Neural cell (in vitro differentiated cells): ENCODE measurements at regions not wholly inside any gene's neighbourhood (a gene's known extent, or its start where the extent isn't known, plus 50 kb on each side); places are given as distances from the start of the nearest gene placed in this dataset.
"Not testable (repeated sequence)": the region's sequence is repeated elsewhere in the genome, so short reads cannot be mapped to it uniquely, and the experiment has no call there.

Source experiments
- H2AFZ ChIP-seq: fragments of 200-600, 300-800 bp; sonication (generic), shearing (Covaris generic); 2 replicates; pipeline ENCODE4 v1.6.0; 2014; ENCODE audit warnings: low read depth, mild to moderate bottlenecking, antibody characterized with exemption, low read length, moderate library complexity
- H3F3A ChIP-seq: fragments of 200-600 bp; shearing (Covaris generic); 2 replicates; pipeline ENCODE4 v1.6.1; 2016; ENCODE audit warnings: mild to moderate bottlenecking, moderate library complexity, mixed read lengths, antibody characterized with exemption, low read length; ENCODE audit not compliant: insufficient read depth, poor library complexity, severe bottlenecking
- H3K27ac ChIP-seq: fragments of 200-600, 300-800 bp; sonication (generic), shearing (Covaris generic); 2 replicates; pipeline ENCODE4 v1.5.1; 2014; ENCODE audit warnings: mild to moderate bottlenecking, low read length, moderate library complexity
- H3K27me3 ChIP-seq: fragments of 300-800, 200-600 bp; sonication (generic), shearing (Covaris generic); 2 replicates; pipeline ENCODE4 v1.6.0; 2014; ENCODE audit warnings: mild to moderate bottlenecking, low read depth, low read length, moderate library complexity; ENCODE audit not compliant: insufficient read depth
- H3K36me3 ChIP-seq: fragments of 300-800, 200-600 bp; sonication (generic), shearing (Covaris generic); 2 replicates; pipeline ENCODE4 v1.5.1; 2014; ENCODE audit warnings: mild to moderate bottlenecking, antibody characterized with exemption, low read length, moderate library complexity; ENCODE audit not compliant: insufficient read depth
- H3K4me2 ChIP-seq: fragments of 300-800, 200-600 bp; sonication (generic), shearing (Covaris generic); 2 replicates; pipeline ENCODE4 v1.6.0; 2014; ENCODE audit warnings: mild to moderate bottlenecking, low read length
- H3K4me3 ChIP-seq: fragments of 300-800, 200-600 bp; sonication (generic), shearing (Covaris generic); 2 replicates; pipeline ENCODE4 v1.5.1; 2014; ENCODE audit warnings: mild to moderate bottlenecking, low read length, moderate library complexity
- H3K79me2 ChIP-seq: fragments of 200-600 bp; shearing (Covaris generic); replicated peaks from 2 replicates; pipeline ENCODE4 v1.6.0; 2014; ENCODE audit warnings: mild to moderate bottlenecking, low read length, moderate library complexity; ENCODE audit not compliant: insufficient read depth
- H3K9ac ChIP-seq: fragments of 300-800, 200-600 bp; sonication (generic), shearing (Covaris generic); 2 replicates; pipeline ENCODE4 v1.6.1; 2016; ENCODE audit warnings: mild to moderate bottlenecking, low read length, mixed read lengths
- H3K9me2 ChIP-seq: fragments of 200-600 bp; shearing (Covaris generic); 2 replicates; pipeline ENCODE4 v1.6.1; 2016; ENCODE audit warnings: mild to moderate bottlenecking, low read length, mixed read lengths; ENCODE audit not compliant: insufficient read depth
- H3K9me3 ChIP-seq: fragments of 200-600, 300-800 bp; sonication (generic), shearing (Covaris generic); 2 replicates; pipeline ENCODE4 v1.6.1; 2016; ENCODE audit warnings: mild to moderate bottlenecking, mixed run types, low read length, moderate library complexity, mixed read lengths
- H4K20me1 ChIP-seq: fragments of 200-600 bp; shearing (Covaris generic); 2 replicates; pipeline ENCODE4 v1.6.1; 2016; ENCODE audit warnings: mild to moderate bottlenecking, mixed run types; ENCODE audit not compliant: insufficient read depth
- small RNA-seq, 3 experiments: library from RNA; depleted of rRNA; stranded (forward); fragments of <200 nt; gene quantifications; one replicate each; pipeline ENCODE3, GENCODE V24; 2012

DNA sequence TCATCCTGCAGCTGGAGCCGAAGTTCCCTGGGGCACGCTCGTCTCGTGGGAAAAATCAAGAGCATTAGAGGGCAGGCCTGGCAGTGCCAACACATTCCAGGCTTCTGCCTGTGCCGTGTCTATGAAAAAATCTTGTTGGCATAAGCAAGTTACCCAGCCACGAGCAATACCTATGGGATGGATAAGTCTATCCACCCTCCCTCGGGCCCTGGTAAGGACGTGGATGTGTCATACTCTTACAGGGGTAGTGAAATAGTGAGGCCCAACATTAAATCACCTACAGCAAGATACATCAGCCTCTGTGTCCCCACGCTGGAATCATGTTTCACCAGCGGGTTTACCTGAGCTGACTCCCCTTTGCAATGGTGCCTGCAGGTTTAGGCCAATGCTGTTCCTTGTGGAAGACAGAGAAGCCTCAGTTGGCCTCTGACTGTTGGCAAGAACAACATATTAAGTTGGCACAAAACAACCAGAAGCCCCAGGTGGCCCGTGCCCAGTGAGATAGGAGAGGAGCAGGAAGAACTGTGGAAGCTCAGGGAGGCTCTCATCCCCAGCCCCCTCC, 51.1 kb upstream of the SULF2 start:
- not testable (repeated sequence) for H3K9me2 ChIP-seq, H4K20me1 ChIP-seq, H3F3A ChIP-seq, H3K27me3 ChIP-seq, H3K4me2 ChIP-seq, H3K4me3 ChIP-seq, H3K79me2 ChIP-seq, H3K27ac ChIP-seq, H3K36me3 ChIP-seq, H2AFZ ChIP-seq, H3K9me3 ChIP-seq, H3K9ac ChIP-seq

Small RNAs in the stretch of these regions (small RNA-seq; reads per million reads assigned to genes)
- 0.03 to 5.1 (median 0.55) reads per million in 3 experiments for gene RNA5SP486
- 0 reads per million in 3 experiments for gene RNU7-144P
- 0 reads per million in 3 experiments for gene RNU7-92P
